Upper lobe of right lung (tissue), 1 donor: ENCODE measurements at regions not wholly inside any gene's neighbourhood (a gene's known extent, or its start where the extent isn't known, plus 50 kb on each side); places are given as distances from the start of the nearest gene placed in this dataset.

Experiments used
- ATAC-seq: fragments of 200-7000 bp; cut with Tn5 transposase; one replicate; pipeline ENCODE4 v1.9.1; 2020; ENCODE audit warnings: mild to moderate bottlenecking, moderate library complexity
- DNase-seq: peaks from one replicate; pipeline ENCODE4 v3.0.0-alpha.2; 2020
- H3K27ac ChIP-seq: fragments of 200-600 bp; one replicate; pipeline ENCODE4 v1.8.0; 2022
- H3K27me3 ChIP-seq: fragments of 200-600 bp; one replicate; pipeline ENCODE4 v1.8.0; 2022; ENCODE audit warnings: mild to moderate bottlenecking
- H3K36me3 ChIP-seq: fragments of 200-600 bp; one replicate; pipeline ENCODE4 v1.8.0; 2022
- H3K4me1 ChIP-seq: fragments of 200-600 bp; one replicate; pipeline ENCODE4 v1.8.0; 2022
- H3K4me3 ChIP-seq: fragments of 200-600 bp; one replicate; pipeline ENCODE4 v1.8.0; 2022; ENCODE audit warnings: mild to moderate bottlenecking
- H3K9me3 ChIP-seq: fragments of 200-600 bp; one replicate; pipeline ENCODE4 v1.8.0; 2022
- intact Hi-C: fragments of 100-400 bp; cut with DNase I; formaldehyde crosslinking; loops from one replicate; pipeline ENCODE4 v1.11.0; 2022
- TF ChIP-seq, protein P1 (sequence below): fragments of 200-600 bp; IDR thresholded peaks from one replicate; pipeline ENCODE4 v1.8.0; 2022; ENCODE audit warnings: antibody characterized with exemption
- donor health status: DM: no; HTN: yes; CAD: no; lungs with severe emphysema.

DNA sequence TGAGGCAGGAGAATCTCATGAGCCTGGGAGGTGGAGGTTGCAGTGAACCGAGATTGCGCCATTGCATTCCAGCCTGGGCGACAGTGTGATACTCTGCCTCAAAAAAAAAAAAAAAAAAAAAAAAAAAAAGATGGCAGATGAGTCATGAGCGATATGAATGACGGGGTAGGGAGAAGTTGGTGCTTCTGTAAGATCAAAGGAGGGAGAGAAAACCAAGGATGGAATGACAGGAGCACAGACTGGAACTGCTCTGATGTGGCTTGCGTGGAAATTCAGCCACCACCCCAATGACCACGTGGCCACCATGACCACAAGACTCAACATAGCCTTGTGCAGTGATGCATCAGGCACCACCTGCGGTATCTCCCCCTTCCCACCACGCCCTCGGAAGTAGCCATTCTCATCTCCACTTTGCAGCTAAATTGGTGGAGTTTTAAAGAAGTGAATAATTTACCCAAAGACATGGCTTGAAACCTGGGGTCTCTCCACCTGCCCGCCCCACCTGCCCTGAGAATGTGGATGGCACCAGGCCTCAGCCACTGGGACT is 96.0 kb downstream of the ACKR3 start:
- no peaks in the 10 kb centered on the region for H3K9me3 ChIP-seq
- TF ChIP-seq, protein P1, sequence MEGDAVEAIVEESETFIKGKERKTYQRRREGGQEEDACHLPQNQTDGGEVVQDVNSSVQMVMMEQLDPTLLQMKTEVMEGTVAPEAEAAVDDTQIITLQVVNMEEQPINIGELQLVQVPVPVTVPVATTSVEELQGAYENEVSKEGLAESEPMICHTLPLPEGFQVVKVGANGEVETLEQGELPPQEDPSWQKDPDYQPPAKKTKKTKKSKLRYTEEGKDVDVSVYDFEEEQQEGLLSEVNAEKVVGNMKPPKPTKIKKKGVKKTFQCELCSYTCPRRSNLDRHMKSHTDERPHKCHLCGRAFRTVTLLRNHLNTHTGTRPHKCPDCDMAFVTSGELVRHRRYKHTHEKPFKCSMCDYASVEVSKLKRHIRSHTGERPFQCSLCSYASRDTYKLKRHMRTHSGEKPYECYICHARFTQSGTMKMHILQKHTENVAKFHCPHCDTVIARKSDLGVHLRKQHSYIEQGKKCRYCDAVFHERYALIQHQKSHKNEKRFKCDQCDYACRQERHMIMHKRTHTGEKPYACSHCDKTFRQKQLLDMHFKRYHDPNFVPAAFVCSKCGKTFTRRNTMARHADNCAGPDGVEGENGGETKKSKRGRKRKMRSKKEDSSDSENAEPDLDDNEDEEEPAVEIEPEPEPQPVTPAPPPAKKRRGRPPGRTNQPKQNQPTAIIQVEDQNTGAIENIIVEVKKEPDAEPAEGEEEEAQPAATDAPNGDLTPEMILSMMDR, result no peak
- H3K27ac ChIP-seq, result no peak overlapping the region
- ATAC-seq, result no peak
- H3K27me3 ChIP-seq, result no peaks in the 10 kb centered on the region
- DNase-seq, result no peak
- intact Hi-C loops, result no loop called here
- no peak overlapping the region for H3K4me3 ChIP-seq
- H3K4me1 ChIP-seq, result peaks cover 8% of the 10 kb centered on the region
- no peaks in the 10 kb centered on the region for H3K36me3 ChIP-seq

DNA sequence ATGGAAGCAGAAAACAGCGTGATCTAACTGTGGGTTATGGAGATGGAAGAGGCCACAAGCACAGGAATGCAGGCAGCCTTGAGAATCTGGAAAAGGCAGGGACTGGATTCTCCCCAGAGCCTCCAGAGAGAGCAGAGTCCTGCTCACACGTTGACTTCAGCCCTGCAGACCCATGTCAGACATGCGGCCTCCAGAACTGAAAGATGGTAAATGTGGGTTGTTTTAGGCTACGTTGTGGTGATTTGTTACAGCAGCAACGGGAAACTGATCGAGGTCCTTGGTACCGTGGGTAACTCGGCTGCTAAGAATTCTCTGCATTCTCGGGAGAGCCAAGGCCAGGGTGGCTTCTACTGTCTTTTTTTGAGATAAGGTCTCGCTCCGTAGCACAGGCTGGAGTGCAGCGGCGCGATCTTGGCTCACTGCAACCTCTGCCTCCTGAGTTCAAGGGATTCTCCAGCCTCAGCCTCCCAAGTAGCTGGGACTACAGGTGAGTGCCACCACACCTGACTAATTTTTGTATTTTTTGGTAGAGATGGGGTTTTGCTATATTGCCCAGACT is 97.1 kb downstream of the ACKR3 start:
- H3K4me3 ChIP-seq, result no peak overlapping the region
- no peaks in the 10 kb centered on the region for H3K27me3 ChIP-seq
- DNase-seq, result no peak
- H3K27ac ChIP-seq, result no peak overlapping the region
- H3K36me3 ChIP-seq, result no peaks in the 10 kb centered on the region
- intact Hi-C loops, result no loop called here
- ATAC-seq, result no peak
- TF ChIP-seq, protein P1, result no peak
- H3K4me1 ChIP-seq, result peaks cover 5% of the 10 kb centered on the region
- H3K9me3 ChIP-seq, result no peaks in the 10 kb centered on the region

DNA sequence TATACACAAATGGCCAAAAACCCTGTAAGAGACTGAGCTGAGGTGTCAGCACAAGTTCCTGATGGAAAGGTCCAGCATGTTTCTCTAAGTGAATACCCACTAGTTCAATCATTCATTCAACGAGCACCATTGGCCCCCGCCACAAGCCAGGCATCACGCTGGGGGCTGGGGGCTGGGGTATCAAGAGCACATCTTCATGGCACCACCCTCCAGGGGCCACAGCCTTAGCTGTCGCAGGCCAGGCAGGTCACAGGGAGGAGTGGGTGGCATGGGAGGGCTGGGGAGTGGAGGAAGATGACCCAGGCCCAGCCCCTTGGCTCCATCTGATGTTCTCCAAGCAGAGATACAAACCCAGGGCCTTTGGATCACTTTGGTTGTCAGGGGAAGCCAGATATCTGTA is 97.9 kb downstream of the ACKR3 start:
- intact Hi-C loops, result no loop called here
- Histone ChIP-seq H3K27me3 (no peaks in the 10 kb centered on the region), H3K27ac (no peak overlapping the region), H3K4me1 (no peaks in the 10 kb centered on the region), H3K4me3 (no peak overlapping the region), H3K9me3 (no peaks in the 10 kb centered on the region), H3K36me3 (no peaks in the 10 kb centered on the region)
- ATAC-seq (no peak), DNase-seq (no peak)
- TF ChIP-seq, protein P1, result no peak

DNA sequence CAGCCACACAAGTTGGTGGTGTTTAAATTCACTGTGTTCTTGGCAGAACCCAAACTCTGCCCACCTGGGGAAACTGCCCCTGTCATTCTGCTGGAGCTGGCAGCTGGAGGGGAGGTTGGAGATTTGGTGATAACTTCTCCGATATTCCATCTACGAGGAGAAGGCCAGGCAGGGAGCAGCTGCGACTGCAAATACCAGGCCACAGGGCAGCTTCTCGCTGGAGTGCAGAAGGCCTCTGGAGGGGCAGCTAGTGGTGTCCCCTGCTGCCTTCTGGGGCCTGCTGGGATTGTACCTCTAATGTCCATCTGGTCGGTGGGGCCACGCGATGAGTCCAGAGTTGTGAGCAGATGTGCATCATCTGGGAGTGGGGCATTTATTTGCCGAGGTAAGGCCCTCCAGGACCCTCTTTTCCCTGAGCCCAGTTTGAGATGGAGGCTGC is 98.9 kb downstream of the ACKR3 start:
- Histone ChIP-seq H3K36me3 (no peaks in the 10 kb centered on the region), H3K27ac (no peak overlapping the region)
- no peak for ATAC-seq

DNA sequence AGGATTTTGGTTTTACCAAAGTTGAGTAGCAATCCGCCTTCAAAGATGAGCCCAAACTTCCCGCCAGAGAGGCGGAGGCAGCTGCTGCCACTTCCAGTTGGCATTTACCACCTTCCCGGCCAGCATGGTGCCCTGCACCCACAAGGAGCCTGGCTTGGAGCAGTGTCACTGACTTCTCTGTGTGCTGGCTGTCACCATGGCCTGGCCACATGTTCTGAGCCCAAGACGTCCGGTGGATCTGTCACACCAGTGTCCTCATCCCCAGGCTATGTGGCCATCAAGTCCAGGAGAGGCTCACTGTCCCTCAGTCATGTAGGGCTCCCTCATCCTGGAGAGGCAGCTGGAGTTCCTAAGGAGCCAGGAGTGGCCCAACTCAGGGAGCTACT is 100.6 kb downstream of the ACKR3 start:
- ATAC-seq (no peak), DNase-seq (no peak)
- TF ChIP-seq, protein P1, result no peak
- intact Hi-C loops, result no loop called here
- H3K27ac ChIP-seq, result no peak overlapping the region
- no peaks in the 10 kb centered on the region for H3K4me1 ChIP-seq
- no peaks in the 10 kb centered on the region for H3K9me3 ChIP-seq
- H3K4me3 ChIP-seq, result no peak overlapping the region
- no peaks in the 10 kb centered on the region for H3K36me3 ChIP-seq
- no peaks in the 10 kb centered on the region for H3K27me3 ChIP-seq

More for the DNA sequence above, 98.9 kb downstream of the ACKR3 start:
- Histone ChIP-seq H3K27me3 (no peaks in the 10 kb centered on the region), H3K9me3 (no peaks in the 10 kb centered on the region), H3K4me3 (no peak overlapping the region), H3K4me1 (no peaks in the 10 kb centered on the region)
- TF ChIP-seq, protein P1, result no peak
- no peak for DNase-seq
- intact Hi-C loops, result no loop called here
